ENCODE measurements at regions not wholly inside any gene's neighbourhood (a gene's known extent, or its start where the extent isn't known, plus 50 kb on each side); places are given as distances from the start of the nearest gene placed in this dataset.

- TF ChIP-seq POLR2AphosphoS5 (IDR thresholded peaks at IDR 0.05; ENCODE audit: low read depth, low read length) (no peak), SIN3A (IDR thresholded peaks at IDR 0.05; ENCODE audit: borderline replicate concordance, insufficient read depth, low read length) (no peak), REST (IDR thresholded peaks at IDR 0.05; ENCODE audit: insufficient read depth in 1 of 2, low read depth in 2 of 2, low read length in 2 of 2) (no peak)
Observed at GRCh38 chr6:110557199-110557598, 80.8 kb upstream of the SLC22A16 start.

Data from PFSK-1 (cell line).